Gastroesophageal sphincter (tissue), 3 donors: ENCODE measurements at regions not wholly inside any gene's neighbourhood (a gene's known extent, or its start where the extent isn't known, plus 50 kb on each side); places are given as distances from the start of the nearest gene placed in this dataset.

Experiments used
- POLR2A ChIP-seq, 2 donors: fragments of 450-650 bp; IDR thresholded peaks; one replicate each; pipeline ENCODE4 v1.6.1; 2017; ENCODE audit warnings: antibody characterized with exemption in 2 of 2, mild to moderate bottlenecking in 2 of 2, moderate library complexity in 1 of 2
- POLR2AphosphoS5 ChIP-seq: sonication (generic); formaldehyde crosslinking; IDR thresholded peaks from one replicate; pipeline ENCODE4 v1.6.1; 2017; ENCODE audit warnings: antibody characterized with exemption
- TF ChIP-seq, protein P1 (sequence below), 4 experiments: fragments of 200-600 bp in 2 of 4; fragments of 450-650 bp in 2 of 4; sonication (generic) in 1 of 4; IDR thresholded peaks; one replicate each; pipeline ENCODE4 v1.5.1; 2017 to 2019; ENCODE audit warnings: antibody characterized with exemption in 4 of 4, mild to moderate bottlenecking in 2 of 4, moderate library complexity in 2 of 4

DNA sequence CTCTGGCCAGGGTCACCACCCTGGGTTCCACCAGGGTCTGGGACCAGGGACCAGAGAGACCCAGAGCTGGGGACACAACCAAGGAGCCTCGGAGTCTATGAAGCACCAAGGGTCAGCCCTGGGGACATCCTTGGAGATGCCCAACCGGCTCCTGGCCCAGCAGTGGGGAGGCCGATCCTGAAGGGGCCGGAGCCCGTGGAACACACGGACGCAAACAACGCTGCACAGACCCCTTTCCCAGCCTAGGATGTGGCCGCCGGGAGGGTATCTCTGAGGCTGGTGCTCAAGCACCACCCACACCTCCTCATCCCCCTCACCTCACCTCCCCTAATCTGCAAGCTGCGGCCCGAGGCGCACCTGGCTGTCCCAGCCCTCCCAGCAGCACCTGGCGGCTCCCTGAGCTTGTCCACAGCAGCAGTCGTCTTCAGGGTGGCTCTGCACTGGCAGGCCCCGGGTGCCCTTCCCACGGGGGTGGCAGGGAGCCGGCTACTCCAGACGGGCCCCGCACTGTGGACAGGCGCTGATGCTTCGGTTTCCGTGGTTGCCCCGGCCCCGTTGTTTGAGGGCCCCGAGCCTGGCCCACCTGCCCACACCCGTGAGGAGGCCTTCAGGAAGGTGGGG lies 146.8 kb upstream of the C14orf180 start:
- TF ChIP-seq, protein P1, sequence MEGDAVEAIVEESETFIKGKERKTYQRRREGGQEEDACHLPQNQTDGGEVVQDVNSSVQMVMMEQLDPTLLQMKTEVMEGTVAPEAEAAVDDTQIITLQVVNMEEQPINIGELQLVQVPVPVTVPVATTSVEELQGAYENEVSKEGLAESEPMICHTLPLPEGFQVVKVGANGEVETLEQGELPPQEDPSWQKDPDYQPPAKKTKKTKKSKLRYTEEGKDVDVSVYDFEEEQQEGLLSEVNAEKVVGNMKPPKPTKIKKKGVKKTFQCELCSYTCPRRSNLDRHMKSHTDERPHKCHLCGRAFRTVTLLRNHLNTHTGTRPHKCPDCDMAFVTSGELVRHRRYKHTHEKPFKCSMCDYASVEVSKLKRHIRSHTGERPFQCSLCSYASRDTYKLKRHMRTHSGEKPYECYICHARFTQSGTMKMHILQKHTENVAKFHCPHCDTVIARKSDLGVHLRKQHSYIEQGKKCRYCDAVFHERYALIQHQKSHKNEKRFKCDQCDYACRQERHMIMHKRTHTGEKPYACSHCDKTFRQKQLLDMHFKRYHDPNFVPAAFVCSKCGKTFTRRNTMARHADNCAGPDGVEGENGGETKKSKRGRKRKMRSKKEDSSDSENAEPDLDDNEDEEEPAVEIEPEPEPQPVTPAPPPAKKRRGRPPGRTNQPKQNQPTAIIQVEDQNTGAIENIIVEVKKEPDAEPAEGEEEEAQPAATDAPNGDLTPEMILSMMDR (IDR thresholded peaks at IDR 0.05): no peak
- TF ChIP-seq POLR2A (IDR thresholded peaks at IDR 0.05) (no peak), POLR2AphosphoS5 (no peak)
